ENCODE measurements at regions not wholly inside any gene's neighbourhood (a gene's known extent, or its start where the extent isn't known, plus 50 kb on each side); places are given as distances from the start of the nearest gene placed in this dataset.

- no peak for DNase-seq (ENCODE audit: low spot score)
- Histone ChIP-seq H3K27ac (no peak overlapping the region), H3K4me3 (no peak overlapping the region)
- TF ChIP-seq, protein P1, sequence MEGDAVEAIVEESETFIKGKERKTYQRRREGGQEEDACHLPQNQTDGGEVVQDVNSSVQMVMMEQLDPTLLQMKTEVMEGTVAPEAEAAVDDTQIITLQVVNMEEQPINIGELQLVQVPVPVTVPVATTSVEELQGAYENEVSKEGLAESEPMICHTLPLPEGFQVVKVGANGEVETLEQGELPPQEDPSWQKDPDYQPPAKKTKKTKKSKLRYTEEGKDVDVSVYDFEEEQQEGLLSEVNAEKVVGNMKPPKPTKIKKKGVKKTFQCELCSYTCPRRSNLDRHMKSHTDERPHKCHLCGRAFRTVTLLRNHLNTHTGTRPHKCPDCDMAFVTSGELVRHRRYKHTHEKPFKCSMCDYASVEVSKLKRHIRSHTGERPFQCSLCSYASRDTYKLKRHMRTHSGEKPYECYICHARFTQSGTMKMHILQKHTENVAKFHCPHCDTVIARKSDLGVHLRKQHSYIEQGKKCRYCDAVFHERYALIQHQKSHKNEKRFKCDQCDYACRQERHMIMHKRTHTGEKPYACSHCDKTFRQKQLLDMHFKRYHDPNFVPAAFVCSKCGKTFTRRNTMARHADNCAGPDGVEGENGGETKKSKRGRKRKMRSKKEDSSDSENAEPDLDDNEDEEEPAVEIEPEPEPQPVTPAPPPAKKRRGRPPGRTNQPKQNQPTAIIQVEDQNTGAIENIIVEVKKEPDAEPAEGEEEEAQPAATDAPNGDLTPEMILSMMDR (IDR thresholded peaks at IDR 0.05), result no peak
These were observed 1862.4 kb upstream of the RAG2 start for GRCh38 chr11:38460429-38460828.

- TF ChIP-seq, protein P1 (IDR thresholded peaks at IDR 0.05), result no peak
- DNase-seq (ENCODE audit: low spot score), result no peak
These were observed 1858.3 kb upstream of the RAG2 start for GRCh38 chr11:38456371-38456770.

GRCh38 chr11:38448284-38448683 lies 1850.2 kb upstream of the RAG2 start:
- TF ChIP-seq, protein P1 (IDR thresholded peaks at IDR 0.05), result no peak
- Histone ChIP-seq H3K27ac (no peak overlapping the region), H3K4me3 (no peak overlapping the region)
- DNase-seq (ENCODE audit: low spot score), result no peak

More at GRCh38 chr11:38456371-38456770, 1858.3 kb upstream of the RAG2 start:
- Histone ChIP-seq H3K4me3 (no peak overlapping the region), H3K27ac (no peak overlapping the region)

- DNase-seq (ENCODE audit: low spot score), result no peak
- H3K27ac ChIP-seq, result no peak overlapping the region
- no peak overlapping the region for H3K4me3 ChIP-seq
- TF ChIP-seq, protein P1 (IDR thresholded peaks at IDR 0.05), result no peak
These were observed 1848.3 kb upstream of the RAG2 start for GRCh38 chr11:38446336-38446735.

DNA sequence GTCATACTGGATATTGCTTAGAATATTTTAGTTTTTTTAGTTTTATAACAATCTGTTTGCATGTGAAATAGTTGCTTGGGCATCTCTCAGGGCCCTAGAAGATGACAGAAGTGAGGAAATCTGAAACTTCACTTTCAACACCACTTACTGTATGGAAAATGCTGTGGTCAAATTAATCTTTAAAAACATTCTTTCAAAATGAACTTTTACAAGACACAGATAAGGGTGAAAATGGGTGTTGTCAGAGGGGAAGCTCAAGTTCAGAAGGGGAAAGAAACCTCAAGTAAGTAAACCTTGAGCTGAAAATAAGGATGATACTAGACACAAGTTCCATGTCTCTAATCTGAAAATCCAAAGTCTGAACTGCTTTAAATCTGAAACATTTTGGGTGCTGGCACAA lies 1840.1 kb upstream of the RAG2 start:
- TF ChIP-seq, protein P1 (IDR thresholded peaks at IDR 0.05), result no peak
- no peak overlapping the region for H3K27ac ChIP-seq
- no peak overlapping the region for H3K4me3 ChIP-seq
- no peak for DNase-seq (ENCODE audit: low spot score)

DNA sequence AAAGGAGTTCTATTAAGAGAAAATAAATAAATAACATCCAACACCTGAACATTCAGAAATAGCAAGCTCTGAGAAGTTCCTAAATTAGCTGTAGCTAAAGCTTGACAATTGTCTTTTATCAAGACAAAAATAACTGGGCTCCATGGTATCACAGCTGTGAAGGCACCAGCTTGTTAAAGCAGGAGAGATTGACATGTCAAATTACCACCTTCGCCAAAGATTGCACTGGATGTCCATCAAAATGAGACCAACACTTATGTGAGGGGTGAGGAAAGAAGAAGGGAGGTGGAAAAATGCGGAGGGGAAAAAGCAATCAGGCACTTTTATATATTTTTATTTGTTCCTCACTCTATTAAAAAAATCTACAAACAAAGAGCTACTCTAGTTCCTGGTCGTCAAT lies 1827.5 kb upstream of the RAG2 start:
- Histone ChIP-seq H3K4me3 (no peak overlapping the region), H3K27ac (no peak overlapping the region)
- TF ChIP-seq, protein P1 (IDR thresholded peaks at IDR 0.05), result no peak
- no peak for DNase-seq (ENCODE audit: low spot score)

DNA sequence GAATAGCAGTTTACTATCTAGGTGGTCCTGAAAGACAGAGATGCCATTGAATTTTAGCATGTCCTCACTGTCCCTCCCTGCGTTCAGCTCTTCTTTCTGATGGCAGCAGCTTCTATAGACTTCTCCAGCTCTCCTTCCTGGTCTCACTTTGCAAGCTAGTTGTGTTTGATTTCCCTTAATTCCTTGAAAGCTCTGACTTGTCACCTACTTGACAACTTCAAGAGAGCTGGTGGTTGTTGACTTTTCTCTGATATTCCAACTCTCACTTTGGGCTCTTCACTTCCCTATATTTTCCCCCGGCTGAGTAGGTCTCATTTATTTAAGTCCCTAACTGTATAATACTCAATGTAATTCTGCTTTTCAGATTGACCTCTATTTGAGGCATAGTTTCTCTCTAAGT lies 1825.0 kb upstream of the RAG2 start:
- TF ChIP-seq, protein P1 (IDR thresholded peaks at IDR 0.05), result no peak
- no peak overlapping the region for H3K27ac ChIP-seq
- no peak overlapping the region for H3K4me3 ChIP-seq
- no peak for DNase-seq (ENCODE audit: low spot score)

All from coronary artery (tissue), 2 donors.